A549 (cell line): ENCODE measurements at regions not wholly inside any gene's neighbourhood (a gene's known extent, or its start where the extent isn't known, plus 50 kb on each side); places are given as distances from the start of the nearest gene placed in this dataset.

ENCODE experiments used
- ATAC-seq, 2 experiments: fragments of 200-7000 bp in 1 of 2; fragments of >200 bp in 1 of 2; cut with Nextera tagmentation in 1 of 2; cut with Tn5 transposase in 1 of 2; 3 replicates each; pipeline versions ENCODE4 v1.8.0 to v1.9.1; 2018 to 2020; ENCODE audit warnings: mild to moderate bottlenecking in 1 of 2, moderate library complexity in 1 of 2
- CTCF ChIA-PET: fragments of 300-600 bp; sonication (Branson Sonifier 250); formaldehyde crosslinking; extraction: SDS; loops from one replicate; lab custom pipeline; 2021; ENCODE audit warnings: antibody characterized with exemption, inconsistent platforms; lab: Yijun Ruan, JAX
- POLR2A ChIA-PET: fragments of 350-600 bp; formaldehyde crosslinking; extraction: SDS; loops from one replicate; lab custom pipeline; 2021; ENCODE audit warnings: antibody characterized with exemption, inconsistent platforms; lab: Yijun Ruan, JAX
- DNase-seq, 2 experiments: peaks; one replicate each; pipeline versions ENCODE4 v3.0.0 to v3.0.0-alpha.2; 2011 to 2016; ENCODE audit warnings: low read depth in 1 of 2, low spot score in 1 of 2
- FAIRE-seq: peaks from 2 replicates; lab custom pipeline; 2011; peaks lifted over from hg19 to GRCh38; lab: Jason Lieb, UNC
- H3K27ac ChIP-seq, 2 experiments: fragments of >200 bp; sonication (Bioruptor Twin); formaldehyde crosslinking; 3 replicates each; pipeline ENCODE4 v1.5.1; 2016 to 2017
- H3K4me1 ChIP-seq: fragments of >200 bp; sonication (Bioruptor Twin); formaldehyde crosslinking; 3 replicates; pipeline ENCODE4 v1.6.1; 2016
- H3K4me2 ChIP-seq: fragments of >200 bp; sonication (Bioruptor Twin); formaldehyde crosslinking; 3 replicates; pipeline ENCODE4 v1.6.1; 2016
- H3K4me3 ChIP-seq: fragments of >200 bp; sonication (Bioruptor Twin); formaldehyde crosslinking; 3 replicates; pipeline ENCODE4 v1.5.1; 2016
- H3K9me3 ChIP-seq: fragments of >200 bp; sonication (Bioruptor Twin); formaldehyde crosslinking; 3 replicates; pipeline ENCODE4 v1.6.1; 2016
- BHLHE40 ChIP-seq: IDR thresholded peaks from 2 replicates; pipeline ENCODE4 v1.6.1; 2012; ENCODE audit warnings: low read depth, low read length, inconsistent platforms
- CBX2 ChIP-seq: fragments of 200-600 bp; sonication (generic); IDR thresholded peaks from 2 replicates; pipeline ENCODE4 v1.6.1; 2016; ENCODE audit warnings: low read depth, mild to moderate bottlenecking, borderline replicate concordance
- CEBPB ChIP-seq, 2 experiments: fragments of >200 bp in 1 of 2; sonication (Bioruptor Twin) in 1 of 2; formaldehyde crosslinking in 1 of 2; IDR thresholded peaks; 2 replicates each; pipeline ENCODE4 v1.6.1; 2012 to 2016
- CHD4 ChIP-seq: fragments of 200-600 bp; sonication (generic); IDR thresholded peaks from 2 replicates; pipeline ENCODE4 v1.6.1; 2016; ENCODE audit warnings: antibody characterized with exemption, mild to moderate bottlenecking, borderline replicate concordance
- EP300 ChIP-seq, 2 experiments: fragments of >200 bp; sonication (Bioruptor Twin); formaldehyde crosslinking; IDR thresholded peaks; 2 replicates in 1 of 2; 3 replicates in 1 of 2; pipeline ENCODE4 v1.6.1; 2016 to 2017
- FOSB ChIP-seq: fragments of 250-450 bp; sonication (Bioruptor Pico); IDR thresholded peaks from 2 replicates; pipeline ENCODE4 v1.5.0; 2020; ENCODE audit warnings: mild to moderate bottlenecking, moderate library complexity
- FOSL2 ChIP-seq, 2 experiments: fragments of 450-650 bp in 1 of 2; fragments of >200 bp in 1 of 2; sonication (Bioruptor Twin) in 1 of 2; formaldehyde crosslinking; IDR thresholded peaks; 2 replicates each; pipeline versions ENCODE4 v1.5.0 to v1.6.1; 2016 to 2020; ENCODE audit warnings: mild to moderate bottlenecking in 1 of 2, moderate library complexity in 1 of 2
- FOXS1 ChIP-seq: fragments of 250-450 bp; sonication (Bioruptor Pico); IDR thresholded peaks from 2 replicates; pipeline ENCODE4 v1.5.0; 2020; ENCODE audit warnings: mild to moderate bottlenecking, moderate library complexity
- GATA3 ChIP-seq: IDR thresholded peaks from 2 replicates; pipeline ENCODE4 v1.6.1; 2012; ENCODE audit warnings: borderline replicate concordance
- HES2 ChIP-seq: fragments of >200 bp; sonication (Bioruptor Twin); formaldehyde crosslinking; IDR thresholded peaks from 2 replicates; pipeline ENCODE4 v1.6.1; 2016
- JUN ChIP-seq, 2 experiments: fragments of >200 bp; sonication (Bioruptor Twin); formaldehyde crosslinking; IDR thresholded peaks; 2 replicates in 1 of 2; 3 replicates in 1 of 2; pipeline ENCODE4 v1.6.1; 2016 to 2017
- JUNB ChIP-seq: fragments of >200 bp; sonication (Bioruptor Twin); formaldehyde crosslinking; IDR thresholded peaks from 2 replicates; pipeline ENCODE4 v1.6.1; 2016
- NPAS2 ChIP-seq: fragments of 250-450 bp; sonication (Bioruptor Pico); IDR thresholded peaks from 2 replicates; pipeline ENCODE4 v1.8.0; 2022; ENCODE audit warnings: mild to moderate bottlenecking, moderate library complexity, borderline replicate concordance
- NR3C1 ChIP-seq: fragments of >200 bp; sonication (Bioruptor Twin); formaldehyde crosslinking; IDR thresholded peaks from 3 replicates; pipeline ENCODE4 v1.6.1; 2017
- RAD21 ChIP-seq, 2 experiments: fragments of >200 bp in 1 of 2; sonication (Bioruptor Twin) in 1 of 2; formaldehyde crosslinking in 1 of 2; IDR thresholded peaks in 1 of 2; conservative IDR thresholded peaks in 1 of 2; 2 replicates in 1 of 2; 3 replicates in 1 of 2; pipeline ENCODE4 v1.6.1; 2012 to 2018; ENCODE audit warnings: inconsistent platforms in 1 of 2
- RNF2 ChIP-seq: fragments of 200-600 bp; sonication (generic); IDR thresholded peaks from 2 replicates; pipeline ENCODE4 v1.6.1; 2016; ENCODE audit warnings: low read depth, mild to moderate bottlenecking, antibody characterized with exemption, moderate library complexity, borderline replicate concordance
- SMC3 ChIP-seq: fragments of >200 bp; sonication (Bioruptor Twin); formaldehyde crosslinking; IDR thresholded peaks from 3 replicates; pipeline ENCODE4 v1.6.1; 2018; ENCODE audit warnings: inconsistent platforms
- ZFP36 ChIP-seq: fragments of 450-650 bp; IDR thresholded peaks from 2 replicates; pipeline ENCODE4 v1.6.1; 2014; ENCODE audit warnings: borderline replicate concordance; ENCODE audit not compliant: partially characterized antibody
- ZSCAN20 ChIP-seq: fragments of 250-450 bp; sonication (Bioruptor Pico); IDR thresholded peaks from 2 replicates; pipeline ENCODE4 v1.8.0; 2022; ENCODE audit warnings: mild to moderate bottlenecking, moderate library complexity
- WGBS: methylation state at CpG from one replicate; pipeline ENCODE4 v1.1.6; 2017; ENCODE audit errors: missing lambda C conversion rate; 5-methylcytosine and 5-hydroxymethylcytosine counted together
- TF ChIP-seq, protein P1 (sequence below): fragments of >200 bp; sonication (Bioruptor Twin); formaldehyde crosslinking; IDR thresholded peaks from 3 replicates; pipeline ENCODE4 v1.6.1; 2016
- TF ChIP-seq, protein P2 (sequence below): IDR thresholded peaks from 2 replicates; pipeline ENCODE4 v1.6.1; 2012

DNA sequence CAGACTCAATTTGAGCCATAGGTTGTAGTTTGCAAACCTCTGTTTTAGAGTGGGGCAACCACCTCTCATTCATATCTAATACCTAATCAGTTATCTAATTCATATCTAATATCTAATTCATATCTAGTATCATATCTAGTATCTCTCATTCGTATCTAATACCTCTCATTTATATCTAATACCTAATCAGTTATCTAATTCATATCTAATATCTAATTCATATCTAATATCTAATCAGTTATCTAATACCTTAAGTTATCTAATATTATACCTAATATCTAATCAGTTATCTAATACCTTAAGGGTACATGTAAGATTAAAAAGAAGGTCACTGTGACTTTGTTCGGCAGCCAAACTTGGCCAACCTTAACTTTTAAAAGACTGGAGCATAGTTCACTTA lies 403.4 kb upstream of the MMADHC start:
- H3K27ac ChIP-seq, result peak overlapping the region in 1 of 2 experiments; percentile 80; a peak in 3 of 6 replicates
- CTCF ChIA-PET, result interaction anchor here (0.6 kb wide), 1 partner anchor 422 kb away, joined by 3 read pairs; no protein-coding TSS in a partner anchor
- FAIRE-seq (no peak), ATAC-seq (no peak), DNase-seq (no peak)
- no peak overlapping the region for H3K4me3 ChIP-seq
- H3K4me1 ChIP-seq, result peaks cover 38% of the 10 kb centered on the region
- WGBS, result 57% methylated on average over 2 of the region's 2 CpGs
- no peak overlapping the region; the same call in 2 of the 3 replicates for H3K4me2 ChIP-seq
- TF ChIP-seq FOSB (CRISPR knock-in tag) (no peak), NR3C1 (no peak), BHLHE40 (no peak), CBX2 (no peak), ZFP36 (no peak), CHD4 (no peak), FOXS1 (CRISPR knock-in tag) (no peak)
- TF ChIP-seq, protein P1, sequence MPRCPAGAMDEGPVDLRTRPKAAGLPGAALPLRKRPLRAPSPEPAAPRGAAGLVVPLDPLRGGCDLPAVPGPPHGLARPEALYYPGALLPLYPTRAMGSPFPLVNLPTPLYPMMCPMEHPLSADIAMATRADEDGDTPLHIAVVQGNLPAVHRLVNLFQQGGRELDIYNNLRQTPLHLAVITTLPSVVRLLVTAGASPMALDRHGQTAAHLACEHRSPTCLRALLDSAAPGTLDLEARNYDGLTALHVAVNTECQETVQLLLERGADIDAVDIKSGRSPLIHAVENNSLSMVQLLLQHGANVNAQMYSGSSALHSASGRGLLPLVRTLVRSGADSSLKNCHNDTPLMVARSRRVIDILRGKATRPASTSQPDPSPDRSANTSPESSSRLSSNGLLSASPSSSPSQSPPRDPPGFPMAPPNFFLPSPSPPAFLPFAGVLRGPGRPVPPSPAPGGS, result no peak
- POLR2A ChIA-PET, result no interaction called here
- no peaks in the 10 kb centered on the region; the same call in 2 of the 3 replicates for H3K9me3 ChIP-seq

GRCh38 chr2:149989447-149990063 lies 402.0 kb upstream of the MMADHC start:
- ChIA-PET CTCF (interaction anchor here (1.0 to 1.3 kb wide), 3 partner anchors 137 to 393 kb away, joined by 3 read pairs; no protein-coding TSS in a partner anchor), POLR2A (no interaction called here)
- DNase-seq (peak in 1 of 2 experiments; percentile 73), FAIRE-seq (no peak), ATAC-seq (peak; percentile 20 to 89; a peak in 4 of 6 replicates)
- WGBS, result 4% methylated on average over 2 of the region's 2 CpGs
- Histone ChIP-seq H3K27ac (peak overlapping the region; percentile 52 to 80), H3K4me3 (no peak overlapping the region), H3K9me3 (no peaks in the 10 kb centered on the region; the same call in 2 of the 3 replicates), H3K4me1 (peaks cover 35% of the 10 kb centered on the region), H3K4me2 (peak overlapping the region; percentile 64)
- TF ChIP-seq JUN (IDR thresholded peaks at IDR 0.05) (peak in 1 of 2 experiments; percentile 67; a peak in 3 of 5 replicates), CEBPB (IDR thresholded peaks at IDR 0.05) (peak in 1 of 2 experiments; percentile 80; a peak in 2 of 4 replicates), EP300 (IDR thresholded peaks at IDR 0.05) (peak in 1 of 2 experiments; percentile 70; a peak in 3 of 5 replicates), RAD21 (conservative IDR thresholded peaks at IDR 0.05 in 1 of 2, IDR thresholded peaks at IDR 0.05 in 1 of 2) (peak; percentile 27 to 42; a peak in 4 of 5 replicates), HES2 (no peak), ZSCAN20 (CRISPR knock-in tag) (no peak), RNF2 (no peak), JUNB (peak; percentile 88), GATA3 (peak; percentile 94), ZFP36 (no peak), FOXS1 (CRISPR knock-in tag) (no peak), SMC3 (peak; percentile 22; the same call in 1 of the 3 replicates), NPAS2 (CRISPR knock-in tag) (no peak), FOSL2 (IDR thresholded peaks at IDR 0.05) (peak; percentile 51; the same call in 1 of the 2 replicates), FOSL2 (CRISPR knock-in tag; IDR thresholded peaks at IDR 0.05) (peak; percentile 71)
- TF ChIP-seq, protein P1, result 0 out of 3 replicates have a peak, but pooled peaks have one; percentile 58
- TF ChIP-seq, protein P2, sequence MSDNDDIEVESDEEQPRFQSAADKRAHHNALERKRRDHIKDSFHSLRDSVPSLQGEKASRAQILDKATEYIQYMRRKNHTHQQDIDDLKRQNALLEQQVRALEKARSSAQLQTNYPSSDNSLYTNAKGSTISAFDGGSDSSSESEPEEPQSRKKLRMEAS, result peak; percentile 28; the same call in 1 of the 2 replicates
